ENCODE measurements at regions not wholly inside any gene's neighbourhood (a gene's known extent, or its start where the extent isn't known, plus 50 kb on each side); places are given as distances from the start of the nearest gene placed in this dataset.
"Not testable (repeated sequence)": the region's sequence is repeated elsewhere in the genome, so short reads cannot be mapped to it uniquely, and the experiment has no call there.

DNA sequence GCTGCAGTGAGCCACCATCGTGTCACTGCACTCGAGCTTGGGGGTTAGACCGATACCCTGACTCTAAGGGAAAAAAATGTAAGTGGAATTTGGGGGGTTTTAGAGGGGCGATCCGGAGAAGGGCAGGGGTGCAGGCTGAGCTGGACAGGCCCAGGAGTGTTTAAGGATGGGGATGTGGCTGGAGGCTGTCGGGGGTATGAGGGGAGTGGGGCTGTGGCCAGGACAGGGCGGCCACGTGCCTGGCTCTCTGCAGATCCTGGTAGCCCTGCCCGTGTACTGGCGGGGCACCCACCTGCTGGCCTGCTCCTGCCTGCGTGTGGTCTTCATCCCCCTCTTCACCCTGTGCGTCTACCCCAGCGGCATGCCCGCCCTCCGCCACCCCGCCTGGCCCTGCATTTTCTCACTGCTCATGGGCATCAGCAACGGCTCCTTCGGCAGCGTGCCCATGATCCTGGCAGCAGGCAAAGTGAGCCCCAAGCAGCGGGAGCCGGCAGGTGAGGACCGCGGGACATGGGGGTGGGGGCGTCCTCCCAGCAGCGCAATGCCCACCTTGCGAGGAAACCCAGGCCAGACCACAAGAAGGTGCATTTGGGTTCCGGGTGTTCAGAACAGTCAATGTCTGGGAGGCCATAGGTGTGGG, 438.7 kb upstream of the ZNF722 start:
- TF ChIP-seq, protein P1, sequence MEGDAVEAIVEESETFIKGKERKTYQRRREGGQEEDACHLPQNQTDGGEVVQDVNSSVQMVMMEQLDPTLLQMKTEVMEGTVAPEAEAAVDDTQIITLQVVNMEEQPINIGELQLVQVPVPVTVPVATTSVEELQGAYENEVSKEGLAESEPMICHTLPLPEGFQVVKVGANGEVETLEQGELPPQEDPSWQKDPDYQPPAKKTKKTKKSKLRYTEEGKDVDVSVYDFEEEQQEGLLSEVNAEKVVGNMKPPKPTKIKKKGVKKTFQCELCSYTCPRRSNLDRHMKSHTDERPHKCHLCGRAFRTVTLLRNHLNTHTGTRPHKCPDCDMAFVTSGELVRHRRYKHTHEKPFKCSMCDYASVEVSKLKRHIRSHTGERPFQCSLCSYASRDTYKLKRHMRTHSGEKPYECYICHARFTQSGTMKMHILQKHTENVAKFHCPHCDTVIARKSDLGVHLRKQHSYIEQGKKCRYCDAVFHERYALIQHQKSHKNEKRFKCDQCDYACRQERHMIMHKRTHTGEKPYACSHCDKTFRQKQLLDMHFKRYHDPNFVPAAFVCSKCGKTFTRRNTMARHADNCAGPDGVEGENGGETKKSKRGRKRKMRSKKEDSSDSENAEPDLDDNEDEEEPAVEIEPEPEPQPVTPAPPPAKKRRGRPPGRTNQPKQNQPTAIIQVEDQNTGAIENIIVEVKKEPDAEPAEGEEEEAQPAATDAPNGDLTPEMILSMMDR (IDR thresholded peaks at IDR 0.05 in 8 of 11, conservative IDR thresholded peaks at IDR 0.05 in 3 of 11), result not testable (repeated sequence)
- not testable (repeated sequence) for TF ChIP-seq POLR2A, POLR2AphosphoS5 (IDR thresholded peaks at IDR 0.05)
